H9 (cell line): ENCODE measurements at regions not wholly inside any gene's neighbourhood (a gene's known extent, or its start where the extent isn't known, plus 50 kb on each side); places are given as distances from the start of the nearest gene placed in this dataset.

Experiments used
- DNase-seq: peaks from one replicate; pipeline ENCODE4 v3.0.0-alpha.2; 2017
- H2AFZ ChIP-seq: one replicate; pipeline ENCODE4 v1.6.1; 2013; ENCODE audit warnings: mild to moderate bottlenecking, low read length, control low read depth, moderate library complexity
- H2AK5ac ChIP-seq: 2 replicates; pipeline ENCODE4 v1.6.1; 2013; ENCODE audit warnings: low read length, control low read depth, mixed read lengths; ENCODE audit not compliant: insufficient read length
- H2BK120ac ChIP-seq: one replicate; pipeline ENCODE4 v1.6.1; 2013; ENCODE audit warnings: low read depth, mild to moderate bottlenecking, low read length, control low read depth, inconsistent platforms; ENCODE audit not compliant: poor library complexity, severe bottlenecking
- H2BK12ac ChIP-seq: 2 replicates; pipeline ENCODE4 v1.6.1; 2013; ENCODE audit warnings: low read length, control low read depth, mixed read lengths, low read depth; ENCODE audit not compliant: insufficient read length
- H2BK15ac ChIP-seq: 2 replicates; pipeline ENCODE4 v1.6.1; 2013; ENCODE audit warnings: low read depth, low read length, control low read depth
- H2BK20ac ChIP-seq: one replicate; pipeline ENCODE4 v1.6.1; 2013; ENCODE audit warnings: low read depth, mild to moderate bottlenecking, low read length, control low read depth, inconsistent platforms; ENCODE audit not compliant: poor library complexity, severe bottlenecking
- H2BK5ac ChIP-seq: 2 replicates; pipeline ENCODE4 v1.6.1; 2013; ENCODE audit warnings: low read length, control low read depth, mixed read lengths; ENCODE audit not compliant: insufficient read length
- H3K14ac ChIP-seq: 2 replicates; pipeline ENCODE4 v1.6.1; 2013; ENCODE audit warnings: low read length, control low read depth; ENCODE audit not compliant: insufficient read depth
- H3K18ac ChIP-seq: 2 replicates; pipeline ENCODE4 v1.6.1; 2013; ENCODE audit warnings: low read depth, mild to moderate bottlenecking, mixed read lengths, low read length, control low read depth; ENCODE audit not compliant: insufficient read length
- H3K23ac ChIP-seq: 2 replicates; pipeline ENCODE4 v1.6.1; 2013; ENCODE audit warnings: low read length, control low read depth, mixed read lengths, low read depth; ENCODE audit not compliant: insufficient read length
- H3K23me2 ChIP-seq: 2 replicates; pipeline ENCODE4 v1.6.1; 2013; ENCODE audit warnings: low read depth, mild to moderate bottlenecking, mixed read lengths, low read length, control low read depth; ENCODE audit not compliant: insufficient read length, poor library complexity, severe bottlenecking
- H3K27ac ChIP-seq: 2 replicates; pipeline ENCODE4 v1.5.1; 2013; ENCODE audit warnings: low read length, control low read depth, mixed read lengths, low read depth; ENCODE audit not compliant: insufficient read length
- H3K27me3 ChIP-seq: 2 replicates; pipeline ENCODE4 v1.6.1; 2013; ENCODE audit warnings: low read length, control low read depth, inconsistent platforms; ENCODE audit not compliant: insufficient read depth
- H3K4ac ChIP-seq: 2 replicates; pipeline ENCODE4 v1.6.1; 2013; ENCODE audit warnings: low read depth, mild to moderate bottlenecking, control low read depth, inconsistent platforms, low read length, moderate library complexity
- H3K4me1 ChIP-seq: 2 replicates; pipeline ENCODE4 v1.6.1; 2013; ENCODE audit warnings: low read length, control low read depth, inconsistent platforms; ENCODE audit not compliant: insufficient read depth
- H3K4me2 ChIP-seq: 2 replicates; pipeline ENCODE4 v1.6.1; 2013; ENCODE audit warnings: low read length, control low read depth, mixed read lengths; ENCODE audit not compliant: insufficient read length, insufficient read depth
- H3K56ac ChIP-seq: 2 replicates; pipeline ENCODE4 v1.6.1; 2013; ENCODE audit warnings: low read depth, mild to moderate bottlenecking, mixed read lengths, low read length, control low read depth; ENCODE audit not compliant: insufficient read length
- H3K79me1 ChIP-seq: 2 replicates; pipeline ENCODE4 v1.6.1; 2013; ENCODE audit warnings: low read depth, mild to moderate bottlenecking, moderate library complexity, low read length, control low read depth, inconsistent platforms; ENCODE audit not compliant: insufficient read depth, poor library complexity, severe bottlenecking
- H3K79me2 ChIP-seq: 2 replicates; pipeline ENCODE4 v1.6.1; 2013; ENCODE audit warnings: low read length, control low read depth, inconsistent platforms; ENCODE audit not compliant: insufficient read depth
- H3K9ac ChIP-seq: 2 replicates; pipeline ENCODE4 v1.6.1; 2013; ENCODE audit warnings: low read length, control low read depth, mixed read lengths; ENCODE audit not compliant: insufficient read length; ENCODE audit errors: extremely low read depth
- H3K9me3 ChIP-seq: one replicate; pipeline ENCODE4 v1.6.1; 2013; ENCODE audit warnings: low read depth, low read length, inconsistent platforms; ENCODE audit not compliant: control insufficient read depth
- H3T11ph ChIP-seq: one replicate; pipeline ENCODE4 v1.6.1; 2013; ENCODE audit warnings: mild to moderate bottlenecking, low read length, control low read depth, inconsistent platforms
- H4K20me1 ChIP-seq: one replicate; pipeline ENCODE4 v1.6.1; 2013; ENCODE audit not compliant: control insufficient read depth, insufficient read length, insufficient read depth
- H4K5ac ChIP-seq: 2 replicates; pipeline ENCODE4 v1.6.1; 2013; ENCODE audit warnings: low read depth, mild to moderate bottlenecking, mixed read lengths, low read length, control low read depth; ENCODE audit not compliant: insufficient read length
- H4K8ac ChIP-seq: replicated peaks from 2 replicates; pipeline ENCODE4 v1.6.1; 2013; ENCODE audit warnings: low read length, control low read depth, mixed read lengths, low read depth; ENCODE audit not compliant: insufficient read length
- H4K91ac ChIP-seq: 2 replicates; pipeline ENCODE4 v1.6.1; 2013; ENCODE audit warnings: low read depth, mild to moderate bottlenecking, moderate library complexity, mixed read lengths, low read length, control low read depth; ENCODE audit not compliant: insufficient read length
- H3K27ac Mint-ChIP-seq, 3 experiments: 2 replicates in 2 of 3; 3 replicates in 1 of 3; pipeline ENCODE4 v1.8.0; 2020 to 2021; ENCODE audit warnings: mixed read lengths in 3 of 3, mild to moderate bottlenecking in 1 of 3, moderate library complexity in 1 of 3
- H3K27me3 Mint-ChIP-seq: 2 replicates; pipeline ENCODE4 v1.8.0; 2021; ENCODE audit warnings: low read depth, mild to moderate bottlenecking, moderate library complexity, mixed read lengths
- H3K36me3 Mint-ChIP-seq, 3 experiments: 2 replicates in 2 of 3; 3 replicates in 1 of 3; pipeline ENCODE4 v1.8.0; 2020 to 2021; ENCODE audit warnings: low read depth in 3 of 3, mixed read lengths in 3 of 3; ENCODE audit not compliant: insufficient read depth in 1 of 3
- H3K4me1 Mint-ChIP-seq, 2 experiments: 2 replicates each; pipeline ENCODE4 v1.8.0; 2020; ENCODE audit warnings: mixed read lengths in 2 of 2
- H3K4me3 Mint-ChIP-seq, 2 experiments: 2 replicates in 1 of 2; 3 replicates in 1 of 2; pipeline ENCODE4 v1.8.0; 2020 to 2021; ENCODE audit warnings: mild to moderate bottlenecking in 2 of 2, mixed read lengths in 2 of 2, moderate library complexity in 1 of 2
- H3K9me3 Mint-ChIP-seq, 2 experiments: 2 replicates in 1 of 2; 3 replicates in 1 of 2; pipeline ENCODE4 v1.8.0; 2020; ENCODE audit warnings: mild to moderate bottlenecking in 2 of 2, mixed read lengths in 2 of 2, moderate library complexity in 1 of 2
- CTCF ChIP-seq: fragments of 200-600 bp; sonication (generic); conservative IDR thresholded peaks from 3 replicates; pipeline ENCODE4 v1.8.0; 2021; ENCODE audit warnings: antibody characterized with exemption, mild to moderate bottlenecking
- WGBS: extraction: QIAGEN DNeasy Blood & Tissue Kit; methylation state at CpG from one replicate; pipeline ENCODE4 v1.1.7; 2013; ENCODE audit warnings: missing lambda C conversion rate, low lambda C conversion rate, mixed read lengths; ENCODE audit not compliant: insufficient read length; ENCODE audit errors: extremely low coverage; 5-methylcytosine and 5-hydroxymethylcytosine counted together

GRCh38 chr3:178096955-178097354 lies 439.3 kb upstream of the KCNMB2 start:
- Mint-ChIP-seq H3K27me3 (no peaks in the 10 kb centered on the region; the same call in 1 of the 2 replicates), H3K27ac (no peak overlapping the region), H3K36me3 (peaks cover 2 to 13% (median 2%) of the 10 kb centered on the region in 3 experiments; a peak in 4 of 7 replicates), H3K9me3 (peaks cover 10 to 11% of the 10 kb centered on the region in 2 experiments; a peak in 4 of 5 replicates), H3K4me1 (peaks cover 12% of the 10 kb centered on the region in 2 experiments), H3K4me3 (no peak overlapping the region)
- Histone ChIP-seq H3K4me2 (no peak overlapping the region), H2BK20ac (no peak overlapping the region), H3K27ac (no peak overlapping the region), H3K9ac (no peak overlapping the region), H3K18ac (no peak overlapping the region), H4K20me1 (no peaks in the 10 kb centered on the region), H3K4me1 (no peaks in the 10 kb centered on the region; the same call in 1 of the 2 replicates), H4K8ac (no peak overlapping the region), H4K91ac (no peak overlapping the region), H3K23ac (no peak overlapping the region), H3K56ac (no peak overlapping the region), H2BK15ac (no peak overlapping the region), H3K23me2 (no peaks in the 10 kb centered on the region), H3K9me3 (no peaks in the 10 kb centered on the region), H3K27me3 (no peaks in the 10 kb centered on the region), H2BK12ac (no peak overlapping the region), H2AFZ (no peak overlapping the region), H4K5ac (no peak overlapping the region), H3K79me2 (no peaks in the 10 kb centered on the region), H2BK120ac (no peak overlapping the region), H3T11ph (no peak overlapping the region), H3K14ac (no peak overlapping the region), H3K4ac (no peak overlapping the region), H2BK5ac (no peak overlapping the region), H2AK5ac (no peak overlapping the region), H3K79me1 (no peaks in the 10 kb centered on the region)
- no peak for DNase-seq
- no CpG with 5 or more reads among the region's 1 CpG for WGBS
- TF ChIP-seq CTCF, result no peak
